Endothelial cell of umbilical vein (primary cell): ENCODE measurements at regions not wholly inside any gene's neighbourhood (a gene's known extent, or its start where the extent isn't known, plus 50 kb on each side); places are given as distances from the start of the nearest gene placed in this dataset.
"Not testable (repeated sequence)": the region's sequence is repeated elsewhere in the genome, so short reads cannot be mapped to it uniquely, and the experiment has no call there.

ENCODE experiments used
- BruUV-seq: library from RNA; stranded (reverse); fragments of 400-500 nt; replicated peaks from 2 replicates; lab custom pipeline; 2021; lab: Mats Ljungman, UMichigan
- CTCF ChIA-PET: fragments of 300-600, 350-600 bp; sonication (Branson Sonifier 250); formaldehyde crosslinking; loops from one replicate; lab custom pipeline; 2021; ENCODE audit warnings: antibody characterized with exemption, inconsistent platforms; lab: Charles Lee
- POLR2A ChIA-PET: fragments of 300-600, 350-600 bp; sonication (Branson Sonifier 250); formaldehyde crosslinking; loops from one replicate; lab custom pipeline; 2021; ENCODE audit warnings: antibody characterized with exemption, inconsistent platforms; lab: Charles Lee
- DNase-seq: peaks from one replicate; pipeline ENCODE4 v3.0.0-alpha.2; 2011; ENCODE audit warnings: low read depth, low spot score
- FAIRE-seq: peaks from 2 replicates; lab custom pipeline; 2011; peaks lifted over from hg19 to GRCh38; lab: Jason Lieb, UNC
- H2AFZ ChIP-seq: 2 replicates; pipeline ENCODE4 v1.6.0; 2012; ENCODE audit warnings: low read depth, low read length, control low read depth, inconsistent platforms
- H3K27ac ChIP-seq: 2 replicates; pipeline ENCODE4 v1.5.1; 2011; ENCODE audit warnings: low read depth, mild to moderate bottlenecking, control low read depth, low read length, moderate library complexity; ENCODE audit not compliant: insufficient read depth
- H3K27me3 ChIP-seq, 2 experiments: 2 replicates each; pipeline versions ENCODE4 v1.6.0 to v1.6.1; 2011; ENCODE audit warnings: low read length in 2 of 2, mixed read lengths in 1 of 2; ENCODE audit not compliant: control insufficient read depth in 2 of 2, insufficient read depth in 2 of 2
- H3K36me3 ChIP-seq, 2 experiments: 2 replicates in 1 of 2; 3 replicates in 1 of 2; pipeline ENCODE4 v1.5.1; 2011; ENCODE audit warnings: low read length in 2 of 2, mild to moderate bottlenecking in 1 of 2, moderate library complexity in 1 of 2; ENCODE audit not compliant: control insufficient read depth in 2 of 2, insufficient read depth in 2 of 2; ENCODE audit errors: extremely low read depth in 1 of 2
- H3K4me1 ChIP-seq: 3 replicates; pipeline ENCODE4 v1.5.1; 2011; ENCODE audit warnings: mild to moderate bottlenecking, low read length; ENCODE audit not compliant: control insufficient read depth, insufficient read depth; ENCODE audit errors: extremely low read depth
- H3K4me2 ChIP-seq: 2 replicates; pipeline ENCODE4 v1.6.1; 2011; ENCODE audit warnings: low read length, control low read depth, mixed read lengths; ENCODE audit not compliant: insufficient read depth
- H3K4me3 ChIP-seq, 3 experiments: fragments of 200-600 bp in 1 of 3; sonication (generic), shearing (Covaris generic) in 1 of 3; replicated peaks in 1 of 3; 2 replicates each; pipeline ENCODE4 v1.5.1; 2011 to 2016; ENCODE audit warnings: control low read depth in 3 of 3, low read length in 3 of 3, mild to moderate bottlenecking in 2 of 3, inconsistent platforms in 1 of 3, low read depth in 1 of 3, moderate library complexity in 1 of 3; ENCODE audit not compliant: insufficient read depth in 1 of 3
- H3K79me2 ChIP-seq: 2 replicates; pipeline ENCODE4 v1.6.0; 2012; ENCODE audit warnings: low read length, inconsistent platforms; ENCODE audit not compliant: control insufficient read depth, insufficient read depth
- H3K9ac ChIP-seq: replicated peaks from 2 replicates; pipeline ENCODE3; 2011; ENCODE audit warnings: low read length, control low read depth; ENCODE audit not compliant: insufficient read depth; ENCODE audit errors: extremely low read depth
- H3K9me1 ChIP-seq: replicated peaks from 3 replicates; pipeline ENCODE4 v1.6.0; 2011; ENCODE audit warnings: mild to moderate bottlenecking, low read length; ENCODE audit not compliant: control insufficient read depth, insufficient read depth; ENCODE audit errors: extremely low read depth
- H3K9me3 ChIP-seq: replicated peaks from 2 replicates; pipeline ENCODE4 v1.5.1; 2012; ENCODE audit warnings: low read length, inconsistent platforms; ENCODE audit not compliant: control insufficient read depth, insufficient read depth
- H4K20me1 ChIP-seq: replicated peaks from 2 replicates; pipeline ENCODE3; 2011; ENCODE audit warnings: mild to moderate bottlenecking, low read length; ENCODE audit not compliant: control insufficient read depth, insufficient read depth; ENCODE audit errors: extremely low read depth
- EZH2 ChIP-seq: IDR thresholded peaks from 2 replicates; pipeline ENCODE4 v1.6.1; 2012; ENCODE audit warnings: borderline replicate concordance, low read depth, mild to moderate bottlenecking, moderate library complexity, low read length, inconsistent platforms; ENCODE audit not compliant: severe bottlenecking
- FOS ChIP-seq: IDR thresholded peaks from 2 replicates; pipeline ENCODE4 v1.6.1; 2011; ENCODE audit warnings: mild to moderate bottlenecking, low read length, moderate library complexity, borderline replicate concordance; ENCODE audit not compliant: insufficient read depth
- GATA2 ChIP-seq: IDR thresholded peaks from 2 replicates; pipeline ENCODE4 v1.7.0; 2011; ENCODE audit warnings: low read depth, mild to moderate bottlenecking, moderate library complexity, mixed read lengths, low read length; ENCODE audit not compliant: insufficient read length, insufficient read depth
- JUN ChIP-seq: IDR thresholded peaks from 2 replicates; pipeline ENCODE4 v1.6.1; 2011; ENCODE audit warnings: borderline replicate concordance, low read depth; ENCODE audit not compliant: insufficient read length, insufficient read depth
- MYC ChIP-seq: IDR thresholded peaks from one replicate; pipeline ENCODE4 v1.6.1; 2011; ENCODE audit warnings: mild to moderate bottlenecking, low read depth, low read length
- POLR2AphosphoS5 ChIP-seq: IDR thresholded peaks from 2 replicates; pipeline ENCODE4 v1.6.1; 2012; ENCODE audit warnings: low read depth, mild to moderate bottlenecking, control low read depth, low read length, moderate library complexity; ENCODE audit not compliant: insufficient read depth
- dilution Hi-C: fragments of 300-500 bp; cut with MboI; formaldehyde crosslinking; loops from one replicate; pipeline ENCODE4 v1.15.0; 2019; ENCODE audit warnings: low sequenced_read_pairs; ENCODE audit not compliant: extremely low pct_ligation_motif_present
- intact Hi-C: fragments of 100-400 bp; cut with micrococcal nuclease; formaldehyde crosslinking; loops from one replicate; pipeline ENCODE4 v1.10.0; 2022

DNA sequence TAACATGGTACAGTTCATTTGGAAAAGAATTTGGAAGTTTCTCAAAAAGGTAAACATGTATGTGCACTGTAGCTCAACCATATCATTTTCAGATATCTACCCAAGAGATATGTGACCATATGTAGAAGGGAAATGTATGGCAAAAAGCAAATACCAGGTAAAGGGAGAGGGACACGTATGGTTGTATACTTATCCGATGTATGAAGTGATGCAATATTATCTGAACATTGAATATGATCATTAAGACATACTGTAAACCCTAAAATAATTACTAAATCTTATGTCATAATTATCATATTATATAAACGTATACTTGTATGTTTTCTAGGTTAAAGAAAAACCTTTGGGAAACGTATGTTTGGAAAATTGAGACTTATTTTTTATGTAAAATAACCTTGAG is 367.5 kb upstream of the KCND2 start:
- no TSS peak for BruUV-seq
- ChIA-PET CTCF (no interaction called here), POLR2A (no interaction called here)
- Histone ChIP-seq H4K20me1 (no peaks in the 10 kb centered on the region), H3K4me1 (no peaks in the 10 kb centered on the region), H3K9me1 (no peaks in the 10 kb centered on the region), H3K4me3 (no peak overlapping the region), H3K79me2 (no peaks in the 10 kb centered on the region), H3K36me3 (no peaks in the 10 kb centered on the region), H3K27me3 (no peaks in the 10 kb centered on the region), H2AFZ (no peak overlapping the region), H3K9ac (no peak overlapping the region), H3K4me2 (no peak overlapping the region), H3K27ac (no peak overlapping the region), H3K9me3 (no peaks in the 10 kb centered on the region)
- no peak for DNase-seq
- intact Hi-C loops (no loop called here), dilution Hi-C loops (no loop called here)
- no peak for FAIRE-seq
- TF ChIP-seq FOS (no peak), POLR2AphosphoS5 (no peak), GATA2 (no peak), MYC (no peak), EZH2 (no peak)

DNA sequence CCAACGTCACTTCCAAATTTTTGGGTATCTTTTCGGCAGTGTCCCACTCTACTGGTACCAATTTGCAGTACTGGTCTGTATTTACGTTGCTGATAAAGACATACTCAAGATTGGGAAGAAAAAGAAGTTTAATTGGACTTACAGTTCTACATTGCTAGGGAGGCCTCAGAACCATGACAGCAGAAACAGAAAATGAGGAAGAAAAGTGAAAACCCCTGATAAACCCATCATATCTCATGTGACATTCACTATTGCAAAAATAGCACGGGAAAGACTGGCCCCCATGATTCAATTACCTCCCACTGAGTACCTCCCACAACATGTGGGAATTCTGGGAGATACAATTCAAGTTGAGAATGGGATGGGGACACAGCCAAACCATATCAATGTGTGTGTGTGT is 364.0 kb upstream of the KCND2 start:
- TF ChIP-seq JUN = no peak
- Histone ChIP-seq H3K27me3 (no peaks in the 10 kb centered on the region), H3K4me1 (no peaks in the 10 kb centered on the region), H3K79me2 (no peaks in the 10 kb centered on the region), H3K9ac (no peak overlapping the region), H3K4me3 (no peak overlapping the region), H3K4me2 (no peak overlapping the region), H3K27ac (no peak overlapping the region), H3K9me1 (no peaks in the 10 kb centered on the region), H3K9me3 (no peaks in the 10 kb centered on the region), H2AFZ (no peak overlapping the region), H3K36me3 (no peaks in the 10 kb centered on the region), H4K20me1 (no peaks in the 10 kb centered on the region)
- intact Hi-C loops = no loop called here
- dilution Hi-C loops = no loop called here
- ChIA-PET CTCF (no interaction called here), POLR2A (no interaction called here)
- DNase-seq (no peak), FAIRE-seq (no peak)
- BruUV-seq = no TSS peak

DNA sequence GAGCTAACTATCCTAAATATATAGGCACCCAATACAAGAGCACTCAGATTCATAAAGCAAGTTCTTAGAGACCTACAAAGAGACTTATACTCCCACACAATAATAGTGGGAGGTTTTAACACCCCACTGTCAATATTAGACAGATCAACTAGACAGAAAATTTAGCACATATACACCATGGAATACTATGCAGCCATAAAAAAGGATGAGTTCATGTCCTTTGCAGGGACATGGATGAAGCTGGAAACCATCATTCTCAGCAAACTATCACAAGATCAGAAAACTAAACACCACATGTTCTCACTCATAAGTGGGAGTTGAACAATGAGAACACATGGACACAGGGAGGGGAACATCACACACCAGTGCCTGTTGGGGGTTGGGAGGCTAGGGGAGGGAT is 358.9 kb upstream of the KCND2 start:
- H3K27me3 ChIP-seq, BruUV-seq, H3K4me2 ChIP-seq, POLR2A ChIA-PET, H3K27ac ChIP-seq, H3K4me1 ChIP-seq, DNase-seq, H3K9me3 ChIP-seq, H2AFZ ChIP-seq, H3K79me2 ChIP-seq, H3K9me1 ChIP-seq, H3K4me3 ChIP-seq, intact Hi-C loops, H3K36me3 ChIP-seq, dilution Hi-C loops, H3K9ac ChIP-seq, FAIRE-seq, H4K20me1 ChIP-seq: not testable (repeated sequence)
- CTCF ChIA-PET = interaction anchor here (0.7 kb wide), 1 partner anchor 21 kb away, joined by 3 read pairs; no protein-coding TSS in a partner anchor
